Endothelial cell of umbilical vein (primary cell): ENCODE measurements at regions not wholly inside any gene's neighbourhood (a gene's known extent, or its start where the extent isn't known, plus 50 kb on each side); places are given as distances from the start of the nearest gene placed in this dataset.

Source experiments
- BruUV-seq: library from RNA; stranded (reverse); fragments of 400-500 nt; replicated peaks from 2 replicates; lab custom pipeline; 2021; lab: Mats Ljungman, UMichigan
- CTCF ChIA-PET: fragments of 300-600, 350-600 bp; sonication (Branson Sonifier 250); formaldehyde crosslinking; loops from one replicate; lab custom pipeline; 2021; ENCODE audit warnings: antibody characterized with exemption, inconsistent platforms; lab: Charles Lee
- POLR2A ChIA-PET: fragments of 300-600, 350-600 bp; sonication (Branson Sonifier 250); formaldehyde crosslinking; loops from one replicate; lab custom pipeline; 2021; ENCODE audit warnings: antibody characterized with exemption, inconsistent platforms; lab: Charles Lee
- DNase-seq: peaks from one replicate; pipeline ENCODE4 v3.0.0-alpha.2; 2011; ENCODE audit warnings: low read depth, low spot score
- FAIRE-seq: peaks from 2 replicates; lab custom pipeline; 2011; peaks lifted over from hg19 to GRCh38; lab: Jason Lieb, UNC
- H2AFZ ChIP-seq: 2 replicates; pipeline ENCODE4 v1.6.0; 2012; ENCODE audit warnings: low read depth, low read length, control low read depth, inconsistent platforms
- H3K27ac ChIP-seq: 2 replicates; pipeline ENCODE4 v1.5.1; 2011; ENCODE audit warnings: low read depth, mild to moderate bottlenecking, control low read depth, low read length, moderate library complexity; ENCODE audit not compliant: insufficient read depth
- H3K27me3 ChIP-seq, 2 experiments: 2 replicates each; pipeline versions ENCODE4 v1.6.0 to v1.6.1; 2011; ENCODE audit warnings: low read length in 2 of 2, mixed read lengths in 1 of 2; ENCODE audit not compliant: control insufficient read depth in 2 of 2, insufficient read depth in 2 of 2
- H3K36me3 ChIP-seq, 2 experiments: 2 replicates in 1 of 2; 3 replicates in 1 of 2; pipeline ENCODE4 v1.5.1; 2011; ENCODE audit warnings: low read length in 2 of 2, mild to moderate bottlenecking in 1 of 2, moderate library complexity in 1 of 2; ENCODE audit not compliant: control insufficient read depth in 2 of 2, insufficient read depth in 2 of 2; ENCODE audit errors: extremely low read depth in 1 of 2
- H3K4me1 ChIP-seq: 3 replicates; pipeline ENCODE4 v1.5.1; 2011; ENCODE audit warnings: mild to moderate bottlenecking, low read length; ENCODE audit not compliant: control insufficient read depth, insufficient read depth; ENCODE audit errors: extremely low read depth
- H3K4me2 ChIP-seq: 2 replicates; pipeline ENCODE4 v1.6.1; 2011; ENCODE audit warnings: low read length, control low read depth, mixed read lengths; ENCODE audit not compliant: insufficient read depth
- H3K4me3 ChIP-seq, 3 experiments: fragments of 200-600 bp in 1 of 3; sonication (generic), shearing (Covaris generic) in 1 of 3; replicated peaks in 1 of 3; 2 replicates each; pipeline ENCODE4 v1.5.1; 2011 to 2016; ENCODE audit warnings: control low read depth in 3 of 3, low read length in 3 of 3, mild to moderate bottlenecking in 2 of 3, inconsistent platforms in 1 of 3, low read depth in 1 of 3, moderate library complexity in 1 of 3; ENCODE audit not compliant: insufficient read depth in 1 of 3
- H3K79me2 ChIP-seq: 2 replicates; pipeline ENCODE4 v1.6.0; 2012; ENCODE audit warnings: low read length, inconsistent platforms; ENCODE audit not compliant: control insufficient read depth, insufficient read depth
- H3K9ac ChIP-seq: replicated peaks from 2 replicates; pipeline ENCODE3; 2011; ENCODE audit warnings: low read length, control low read depth; ENCODE audit not compliant: insufficient read depth; ENCODE audit errors: extremely low read depth
- H3K9me1 ChIP-seq: replicated peaks from 3 replicates; pipeline ENCODE4 v1.6.0; 2011; ENCODE audit warnings: mild to moderate bottlenecking, low read length; ENCODE audit not compliant: control insufficient read depth, insufficient read depth; ENCODE audit errors: extremely low read depth
- H3K9me3 ChIP-seq: replicated peaks from 2 replicates; pipeline ENCODE4 v1.5.1; 2012; ENCODE audit warnings: low read length, inconsistent platforms; ENCODE audit not compliant: control insufficient read depth, insufficient read depth
- H4K20me1 ChIP-seq: replicated peaks from 2 replicates; pipeline ENCODE3; 2011; ENCODE audit warnings: mild to moderate bottlenecking, low read length; ENCODE audit not compliant: control insufficient read depth, insufficient read depth; ENCODE audit errors: extremely low read depth
- CTCF ChIP-seq, 2 donors: IDR thresholded peaks; 1 replicate in 1 of 2; 2 replicates in 1 of 2; pipeline ENCODE4 v1.5.1; 2011; ENCODE audit warnings: low read length in 2 of 2, mild to moderate bottlenecking in 2 of 2, moderate library complexity in 2 of 2, control low read depth in 1 of 2, inconsistent platforms in 1 of 2, low read depth in 1 of 2; ENCODE audit not compliant: insufficient read depth in 1 of 2; ENCODE audit errors: extremely low read depth in 1 of 2
- EZH2 ChIP-seq: IDR thresholded peaks from 2 replicates; pipeline ENCODE4 v1.6.1; 2012; ENCODE audit warnings: borderline replicate concordance, low read depth, mild to moderate bottlenecking, moderate library complexity, low read length, inconsistent platforms; ENCODE audit not compliant: severe bottlenecking
- FOS ChIP-seq: IDR thresholded peaks from 2 replicates; pipeline ENCODE4 v1.6.1; 2011; ENCODE audit warnings: mild to moderate bottlenecking, low read length, moderate library complexity, borderline replicate concordance; ENCODE audit not compliant: insufficient read depth
- GATA2 ChIP-seq: IDR thresholded peaks from 2 replicates; pipeline ENCODE4 v1.7.0; 2011; ENCODE audit warnings: low read depth, mild to moderate bottlenecking, moderate library complexity, mixed read lengths, low read length; ENCODE audit not compliant: insufficient read length, insufficient read depth
- JUN ChIP-seq: IDR thresholded peaks from 2 replicates; pipeline ENCODE4 v1.6.1; 2011; ENCODE audit warnings: borderline replicate concordance, low read depth; ENCODE audit not compliant: insufficient read length, insufficient read depth
- MAX ChIP-seq: IDR thresholded peaks from 2 replicates; pipeline ENCODE4 v1.6.1; 2011; ENCODE audit not compliant: insufficient read depth, insufficient read length
- MYC ChIP-seq: IDR thresholded peaks from one replicate; pipeline ENCODE4 v1.6.1; 2011; ENCODE audit warnings: mild to moderate bottlenecking, low read depth, low read length
- POLR2A ChIP-seq: IDR thresholded peaks from 2 replicates; pipeline ENCODE4 v1.6.1; 2012; ENCODE audit warnings: low read depth, mild to moderate bottlenecking, control low read depth, low read length
- POLR2AphosphoS5 ChIP-seq: IDR thresholded peaks from 2 replicates; pipeline ENCODE4 v1.6.1; 2012; ENCODE audit warnings: low read depth, mild to moderate bottlenecking, control low read depth, low read length, moderate library complexity; ENCODE audit not compliant: insufficient read depth
- dilution Hi-C: fragments of 300-500 bp; cut with MboI; formaldehyde crosslinking; loops from one replicate; pipeline ENCODE4 v1.15.0; 2019; ENCODE audit warnings: low sequenced_read_pairs; ENCODE audit not compliant: extremely low pct_ligation_motif_present
- intact Hi-C: fragments of 100-400 bp; cut with micrococcal nuclease; formaldehyde crosslinking; loops from one replicate; pipeline ENCODE4 v1.10.0; 2022

GRCh38 chr18:78138983-78139496 is 840.6 kb upstream of the SALL3 start:
- H4K20me1 ChIP-seq, result no peaks in the 10 kb centered on the region
- ChIA-PET POLR2A (no interaction called here), CTCF (no interaction called here)
- H3K79me2 ChIP-seq, result no peaks in the 10 kb centered on the region
- peaks cover 7% of the 10 kb centered on the region for H3K9me3 ChIP-seq
- BruUV-seq, result no TSS peak
- DNase-seq (no peak), FAIRE-seq (no peak)
- no peak overlapping the region for H3K9ac ChIP-seq
- dilution Hi-C loops (no loop called here), intact Hi-C loops (no loop called here)
- no peaks in the 10 kb centered on the region for H3K4me1 ChIP-seq
- H3K27ac ChIP-seq, result no peak overlapping the region
- H3K4me2 ChIP-seq, result no peak overlapping the region
- H3K27me3 ChIP-seq, result no peaks in the 10 kb centered on the region
- no peak overlapping the region for H3K4me3 ChIP-seq
- no peak overlapping the region for H2AFZ ChIP-seq
- TF ChIP-seq EZH2 (no peak), CTCF (IDR thresholded peaks at IDR 0.05; ENCODE audit: extremely low read depth in 1 of 2, insufficient read depth in 1 of 2, low read depth in 1 of 2, low read length in 2 of 2) (no peak), GATA2 (no peak), FOS (no peak), MAX (no peak), POLR2AphosphoS5 (no peak), MYC (no peak), JUN (no peak), POLR2A (no peak)
- no peaks in the 10 kb centered on the region for H3K36me3 ChIP-seq
- H3K9me1 ChIP-seq, result no peaks in the 10 kb centered on the region
